ENCODE measurements at regions not wholly inside any gene's neighbourhood (a gene's known extent, or its start where the extent isn't known, plus 50 kb on each side); places are given as distances from the start of the nearest gene placed in this dataset.

DNA sequence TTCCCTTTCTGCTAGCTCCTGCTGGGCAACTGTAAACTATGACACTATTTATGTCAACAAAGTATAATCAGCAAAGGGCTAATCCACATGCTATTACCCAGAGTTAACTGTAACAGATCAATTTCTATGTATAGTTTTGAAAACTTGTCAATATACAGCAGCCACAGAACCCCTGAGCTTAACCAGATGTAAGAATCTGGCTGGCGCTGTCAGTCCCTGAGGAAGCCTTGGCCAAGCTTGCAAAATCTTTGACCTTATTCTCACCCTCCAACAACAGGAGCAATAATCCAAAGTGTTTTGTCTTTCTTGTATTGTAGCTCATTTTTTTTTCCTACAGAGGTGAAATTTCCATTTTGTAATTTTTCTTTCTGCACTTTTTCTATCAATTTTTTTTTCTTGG lies 1230.1 kb upstream of the SLC10A2 start:
- no peak for TF ChIP-seq POLR2A (IDR thresholded peaks at IDR 0.05)
- no peak for TF ChIP-seq EP300 (IDR thresholded peaks at IDR 0.05)
- no peak for TF ChIP-seq POLR2AphosphoS5 (IDR thresholded peaks at IDR 0.05)

DNA sequence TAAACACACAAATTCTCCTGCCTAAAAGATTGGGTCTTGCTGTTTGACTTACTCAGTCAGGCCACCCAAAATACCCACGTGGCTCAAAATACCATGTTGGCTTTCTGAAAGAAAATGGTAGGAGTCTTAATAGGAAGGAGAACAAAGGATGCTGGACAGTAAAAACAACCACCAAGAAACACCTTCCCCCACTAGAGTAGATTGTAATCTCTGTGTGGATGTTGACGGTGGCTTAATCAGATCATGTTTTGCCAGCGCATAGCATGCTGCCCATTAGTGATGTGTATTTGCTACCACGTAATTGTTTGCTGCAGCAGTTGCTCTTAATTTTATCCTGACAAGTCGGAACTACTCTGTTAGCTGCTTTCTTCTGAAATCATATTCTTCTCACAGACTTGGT lies 1229.3 kb upstream of the SLC10A2 start:
- H3K27me3 ChIP-seq = no peaks in the 10 kb centered on the region
- H3K4me1 ChIP-seq = no peaks in the 10 kb centered on the region
- WGBS, 2 donors (ENCODE audit: low coverage in 1 of 2) = 86 to 89% methylated on average over 5 of the region's 5 CpGs
- no peak overlapping the region for H3K4me3 ChIP-seq
- ATAC-seq = no peak
- no peaks in the 10 kb centered on the region for H3K36me3 ChIP-seq
- no peaks in the 10 kb centered on the region for H3K9me3 ChIP-seq
- TF ChIP-seq EP300 (IDR thresholded peaks at IDR 0.05) = no peak
- TF ChIP-seq POLR2AphosphoS5 (IDR thresholded peaks at IDR 0.05) = no peak
- TF ChIP-seq, protein P1, sequence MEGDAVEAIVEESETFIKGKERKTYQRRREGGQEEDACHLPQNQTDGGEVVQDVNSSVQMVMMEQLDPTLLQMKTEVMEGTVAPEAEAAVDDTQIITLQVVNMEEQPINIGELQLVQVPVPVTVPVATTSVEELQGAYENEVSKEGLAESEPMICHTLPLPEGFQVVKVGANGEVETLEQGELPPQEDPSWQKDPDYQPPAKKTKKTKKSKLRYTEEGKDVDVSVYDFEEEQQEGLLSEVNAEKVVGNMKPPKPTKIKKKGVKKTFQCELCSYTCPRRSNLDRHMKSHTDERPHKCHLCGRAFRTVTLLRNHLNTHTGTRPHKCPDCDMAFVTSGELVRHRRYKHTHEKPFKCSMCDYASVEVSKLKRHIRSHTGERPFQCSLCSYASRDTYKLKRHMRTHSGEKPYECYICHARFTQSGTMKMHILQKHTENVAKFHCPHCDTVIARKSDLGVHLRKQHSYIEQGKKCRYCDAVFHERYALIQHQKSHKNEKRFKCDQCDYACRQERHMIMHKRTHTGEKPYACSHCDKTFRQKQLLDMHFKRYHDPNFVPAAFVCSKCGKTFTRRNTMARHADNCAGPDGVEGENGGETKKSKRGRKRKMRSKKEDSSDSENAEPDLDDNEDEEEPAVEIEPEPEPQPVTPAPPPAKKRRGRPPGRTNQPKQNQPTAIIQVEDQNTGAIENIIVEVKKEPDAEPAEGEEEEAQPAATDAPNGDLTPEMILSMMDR (IDR thresholded peaks at IDR 0.05) = no peak
- TF ChIP-seq POLR2A (IDR thresholded peaks at IDR 0.05) = no peak
- no peak overlapping the region for H3K27ac ChIP-seq

More for the DNA sequence above, 1230.1 kb upstream of the SLC10A2 start:
- no peaks in the 10 kb centered on the region for H3K36me3 ChIP-seq
- 57 to 60% methylated on average over 1 of the region's 1 CpG for WGBS, 2 donors (ENCODE audit: low coverage in 1 of 2)
- no peak overlapping the region for H3K27ac ChIP-seq
- no peaks in the 10 kb centered on the region for H3K4me1 ChIP-seq
- H3K27me3 ChIP-seq = no peaks in the 10 kb centered on the region
- no peak for ATAC-seq
- no peaks in the 10 kb centered on the region for H3K9me3 ChIP-seq
- H3K4me3 ChIP-seq = no peak overlapping the region

DNA sequence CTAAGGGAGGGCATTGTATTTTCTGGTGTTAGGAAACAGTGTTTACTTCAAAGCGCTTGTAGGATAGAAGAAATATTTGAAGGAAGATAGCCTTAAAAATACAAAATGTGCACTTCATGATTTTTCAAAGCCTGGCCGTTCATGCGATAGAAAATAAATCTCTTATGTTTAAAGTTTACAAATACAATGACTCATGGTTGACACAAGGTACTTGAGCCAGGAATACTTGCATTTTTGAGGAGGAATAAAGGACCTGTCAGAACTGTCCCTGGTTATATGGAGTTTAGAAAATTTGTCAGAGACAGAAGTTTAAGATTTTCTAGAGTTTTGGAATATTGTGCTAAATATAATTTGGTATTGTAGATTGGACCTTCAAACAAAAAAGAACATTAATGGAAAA lies 1223.2 kb upstream of the SLC10A2 start:
- Histone ChIP-seq H3K9me3 (no peaks in the 10 kb centered on the region), H3K36me3 (no peaks in the 10 kb centered on the region), H3K27me3 (no peaks in the 10 kb centered on the region), H3K4me1 (no peaks in the 10 kb centered on the region), H3K27ac (no peak overlapping the region), H3K4me3 (no peak overlapping the region)
- no peak for TF ChIP-seq POLR2AphosphoS5 (IDR thresholded peaks at IDR 0.05)
- WGBS, 2 donors (ENCODE audit: low coverage in 1 of 2) = 25 to 41% methylated on average over 3 of the region's 3 CpGs
- no peak for ATAC-seq

DNA sequence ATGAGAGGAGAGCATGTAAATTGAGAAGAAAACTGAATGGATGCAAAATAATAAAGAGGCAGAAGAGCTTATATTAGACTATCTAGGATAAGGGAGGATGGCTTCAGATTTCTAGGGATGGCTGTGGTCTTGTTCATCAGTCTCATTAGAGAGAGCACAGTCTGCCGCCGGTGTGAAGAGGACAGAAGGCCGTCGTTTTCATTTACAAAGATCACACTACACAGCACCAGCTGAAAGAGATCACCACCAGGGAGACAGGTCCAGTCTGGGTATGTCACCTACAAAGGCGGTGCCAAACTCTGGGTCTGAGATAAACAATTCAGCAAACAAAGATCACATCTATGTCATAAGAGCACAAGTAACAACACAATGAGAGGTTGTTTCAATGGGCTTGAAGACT lies 1222.3 kb upstream of the SLC10A2 start:
- Histone ChIP-seq H3K9me3 (no peaks in the 10 kb centered on the region), H3K4me1 (no peaks in the 10 kb centered on the region), H3K27ac (no peak overlapping the region), H3K27me3 (no peaks in the 10 kb centered on the region), H3K36me3 (no peaks in the 10 kb centered on the region), H3K4me3 (no peak overlapping the region)
- ATAC-seq = no peak
- TF ChIP-seq EP300 (IDR thresholded peaks at IDR 0.05) (no peak), POLR2A (IDR thresholded peaks at IDR 0.05) (no peak), POLR2AphosphoS5 (IDR thresholded peaks at IDR 0.05) (no peak)
- TF ChIP-seq, protein P1 (IDR thresholded peaks at IDR 0.05) = no peak
- 60 to 87% methylated on average over 5 of the region's 5 CpGs for WGBS, 2 donors (ENCODE audit: low coverage in 1 of 2)

DNA sequence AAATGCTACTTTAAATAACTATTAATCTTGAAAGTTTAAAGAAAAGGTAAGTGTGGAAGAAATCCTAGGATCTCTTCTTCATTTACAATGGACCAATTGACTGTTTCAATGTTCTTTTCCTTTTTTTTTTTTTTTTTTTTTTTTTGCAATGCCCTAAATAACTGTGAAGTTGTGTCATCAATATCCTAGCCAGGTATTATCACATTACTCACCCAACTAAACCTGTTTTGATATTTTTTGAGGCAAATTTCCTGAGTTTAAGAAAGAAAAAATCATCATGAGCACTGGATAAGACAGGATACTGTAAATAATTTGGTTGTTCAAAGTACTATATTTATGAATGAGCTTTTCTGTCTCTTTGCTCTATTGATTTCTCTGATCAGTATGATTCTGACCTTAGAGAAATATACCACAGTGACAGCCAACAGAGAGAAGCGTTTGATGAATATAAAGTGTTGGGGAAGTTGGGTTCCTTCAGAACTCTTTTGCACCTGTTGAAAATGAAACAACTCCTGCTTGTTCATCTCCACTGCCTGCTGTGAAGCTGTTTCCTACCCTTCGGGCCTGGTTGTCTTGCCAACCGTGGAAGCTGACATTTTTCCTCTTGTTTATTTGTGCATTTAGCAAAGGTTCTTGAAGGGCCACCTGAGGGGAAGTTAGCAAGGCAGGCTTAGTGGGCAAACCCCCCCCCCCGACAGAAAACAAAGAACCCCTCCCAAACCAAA lies 1220.5 kb upstream of the SLC10A2 start:
- Histone ChIP-seq H3K27me3 (no peaks in the 10 kb centered on the region), H3K4me1 (no peaks in the 10 kb centered on the region), H3K27ac (no peak overlapping the region), H3K9me3 (no peaks in the 10 kb centered on the region), H3K4me3 (no peak overlapping the region), H3K36me3 (no peaks in the 10 kb centered on the region)
- no peak for ATAC-seq
- TF ChIP-seq EP300 (IDR thresholded peaks at IDR 0.05) = no peak
- WGBS, 2 donors (ENCODE audit: low coverage in 1 of 2) = 30 to 35% methylated on average over 4 of the region's 4 CpGs

DNA sequence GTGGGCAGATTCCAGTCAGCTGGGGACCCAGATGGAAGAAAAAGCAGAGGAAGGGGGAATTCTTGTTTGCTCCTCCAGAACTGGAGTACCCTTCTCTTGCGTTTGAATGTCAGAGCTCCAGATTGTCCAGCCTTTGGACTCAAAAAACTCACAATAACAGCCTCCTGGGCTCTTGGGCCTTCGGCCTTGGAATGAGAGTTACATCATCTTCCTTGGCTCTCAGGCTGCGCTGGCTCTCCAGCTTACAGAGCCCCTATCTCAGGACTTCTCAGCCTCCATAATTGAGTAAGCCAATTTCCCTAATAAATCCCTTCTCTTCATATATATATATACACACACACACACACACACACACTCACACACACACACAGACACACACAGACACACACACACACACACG lies 1215.7 kb upstream of the SLC10A2 start:
- Histone ChIP-seq H3K4me3 (no peak overlapping the region), H3K9me3 (no peaks in the 10 kb centered on the region), H3K36me3 (no peaks in the 10 kb centered on the region), H3K27me3 (no peaks in the 10 kb centered on the region), H3K27ac (no peak overlapping the region), H3K4me1 (no peaks in the 10 kb centered on the region)
- no peak for ATAC-seq
- TF ChIP-seq POLR2A (IDR thresholded peaks at IDR 0.05) (no peak), POLR2AphosphoS5 (IDR thresholded peaks at IDR 0.05) (no peak), EP300 (IDR thresholded peaks at IDR 0.05) (no peak)
- TF ChIP-seq, protein P1 (IDR thresholded peaks at IDR 0.05) = no peak
- 79 to 87% methylated on average over 2 to 4 of the region's 4 CpGs for WGBS, 2 donors (ENCODE audit: low coverage in 1 of 2)

Data from gastroesophageal sphincter (tissue), 4 donors.